GM18858 (cell line): ENCODE measurements at regions not wholly inside any gene's neighbourhood (a gene's known extent, or its start where the extent isn't known, plus 50 kb on each side); places are given as distances from the start of the nearest gene placed in this dataset.

Experiments
- ATAC-seq: cut with Tn5 transposase; IDR thresholded peaks from one replicate; pipeline ENCODE4 v1.9.1; 2021; ENCODE audit not compliant: unreplicated experiment

GRCh38 chr12:115443351-115443938, 759.5 kb upstream of the TBX3 start:
- no peak for ATAC-seq

DNA sequence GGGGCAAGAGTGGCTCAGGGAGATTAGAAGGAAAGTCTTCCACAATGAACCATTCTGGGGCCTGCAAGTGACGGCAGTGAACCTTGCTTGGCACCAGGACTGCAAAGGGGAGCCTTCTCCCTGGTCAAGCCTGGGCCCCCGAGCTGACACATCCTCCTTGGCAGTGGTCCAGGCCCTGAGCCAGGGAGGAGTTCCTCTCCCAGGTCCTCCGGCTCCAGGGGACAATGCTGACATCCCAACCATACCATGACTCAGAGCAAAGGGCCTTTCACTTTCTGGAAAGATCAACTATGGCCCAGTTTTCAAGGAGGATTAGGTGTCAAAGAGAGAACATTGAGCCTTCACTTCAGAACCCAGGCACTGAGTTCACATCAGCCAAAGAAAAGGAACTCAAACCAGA, 756.5 kb upstream of the TBX3 start:
- no peak for ATAC-seq

GRCh38 chr12:115439008-115439601, 755.1 kb upstream of the TBX3 start:
- no peak for ATAC-seq

GRCh38 chr12:115438314-115438713, 754.3 kb upstream of the TBX3 start:
- ATAC-seq: no peak

DNA sequence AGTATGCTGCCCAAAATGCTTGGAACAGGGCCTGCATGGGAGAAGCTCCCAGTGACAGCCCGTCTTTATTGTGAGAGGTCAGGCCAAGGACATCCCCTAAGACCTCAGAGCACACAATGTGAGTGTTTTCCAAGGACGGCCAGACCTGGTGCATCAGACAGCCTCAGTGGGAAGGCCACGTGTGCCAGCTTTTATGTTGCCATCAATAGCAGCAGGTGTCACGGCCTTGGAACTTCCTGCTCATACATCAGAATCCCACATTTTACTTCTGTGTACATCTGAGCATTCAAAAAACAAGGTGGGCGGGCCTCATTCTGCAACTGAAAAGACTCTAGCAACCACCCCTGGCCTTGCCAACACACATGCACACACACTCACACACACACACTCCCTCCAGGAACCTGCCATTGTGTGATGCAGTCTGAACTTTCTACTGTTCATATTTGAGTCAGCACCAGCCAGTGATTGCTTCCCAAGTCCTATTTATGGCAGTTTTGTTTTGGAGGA, 753.1 kb upstream of the TBX3 start:
- no peak for ATAC-seq

DNA sequence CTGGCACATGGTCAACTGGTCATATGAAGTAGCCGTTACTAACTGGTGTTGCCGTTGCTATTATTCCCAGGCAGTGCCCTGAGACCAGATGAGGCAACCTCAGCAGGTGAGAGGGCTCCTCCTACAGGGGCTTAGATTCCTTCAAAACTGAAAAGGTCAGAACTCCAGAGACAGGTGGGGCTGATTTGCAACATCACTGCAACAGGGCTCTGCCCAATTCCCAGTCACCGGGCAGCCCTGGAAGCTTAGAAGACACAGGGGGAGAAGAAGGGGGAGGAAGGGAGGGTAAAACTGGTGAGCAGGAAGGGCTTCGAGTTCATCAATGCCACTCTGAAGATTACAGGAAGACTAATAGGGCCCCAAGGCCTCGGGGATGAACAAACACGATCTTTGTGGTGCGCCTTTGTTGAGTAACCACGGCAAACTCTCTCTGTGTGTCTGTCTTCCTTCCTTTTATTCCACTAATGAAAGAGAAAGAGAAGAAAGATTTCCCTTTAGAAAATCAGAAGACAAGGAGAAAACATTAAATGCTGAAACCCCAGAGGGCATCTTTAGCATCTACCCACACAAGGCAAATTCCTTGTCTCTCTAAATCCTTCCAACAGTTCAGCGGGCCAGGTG, 749.1 kb upstream of the TBX3 start:
- ATAC-seq: no peak

- ATAC-seq: no peak
Measured at GRCh38 chr12:115430636-115431035, 746.7 kb upstream of the TBX3 start.

GRCh38 chr12:115426732-115427131, 742.8 kb upstream of the TBX3 start:
- ATAC-seq: no peak

DNA sequence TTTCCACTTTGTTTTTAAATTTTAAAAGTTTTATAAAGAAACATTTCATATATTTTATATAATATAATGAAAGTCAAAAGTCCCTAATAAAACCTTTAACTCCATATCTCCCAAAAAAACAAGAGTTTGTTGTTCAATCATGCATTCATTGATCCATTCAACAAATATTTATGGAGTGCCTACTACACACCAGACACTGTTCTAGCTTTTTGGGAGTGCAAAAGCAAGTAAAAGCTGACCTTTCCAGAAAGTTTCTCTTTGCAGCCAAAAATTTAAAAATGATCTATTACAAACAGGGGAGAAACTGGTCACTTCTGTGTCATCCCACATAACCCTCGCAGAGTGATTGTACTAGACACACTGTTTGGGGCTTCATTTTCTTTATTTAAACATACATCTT, 740.0 kb upstream of the TBX3 start:
- no peak for ATAC-seq

DNA sequence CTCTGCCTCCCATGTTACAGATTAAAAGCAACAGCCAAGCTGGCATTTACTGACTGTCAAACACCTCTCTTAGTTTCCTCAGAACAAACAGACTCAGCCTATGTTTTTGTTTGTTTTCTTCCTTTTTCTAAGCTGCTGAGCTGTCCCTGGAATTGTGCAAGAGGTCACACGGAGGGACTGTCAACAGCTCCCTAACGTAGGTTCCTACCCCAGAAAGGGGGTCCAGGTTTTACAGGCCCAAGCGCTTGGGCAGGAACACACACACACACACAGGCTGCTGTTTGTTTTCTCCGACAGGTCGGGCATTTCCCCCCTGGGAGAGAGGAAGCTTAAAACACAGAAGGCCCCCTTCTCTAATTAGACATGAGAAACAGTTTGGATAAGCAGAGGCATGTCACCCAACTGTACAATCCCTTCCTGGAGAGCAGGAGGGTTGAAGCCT, 739.6 kb upstream of the TBX3 start:
- ATAC-seq: no peak

DNA sequence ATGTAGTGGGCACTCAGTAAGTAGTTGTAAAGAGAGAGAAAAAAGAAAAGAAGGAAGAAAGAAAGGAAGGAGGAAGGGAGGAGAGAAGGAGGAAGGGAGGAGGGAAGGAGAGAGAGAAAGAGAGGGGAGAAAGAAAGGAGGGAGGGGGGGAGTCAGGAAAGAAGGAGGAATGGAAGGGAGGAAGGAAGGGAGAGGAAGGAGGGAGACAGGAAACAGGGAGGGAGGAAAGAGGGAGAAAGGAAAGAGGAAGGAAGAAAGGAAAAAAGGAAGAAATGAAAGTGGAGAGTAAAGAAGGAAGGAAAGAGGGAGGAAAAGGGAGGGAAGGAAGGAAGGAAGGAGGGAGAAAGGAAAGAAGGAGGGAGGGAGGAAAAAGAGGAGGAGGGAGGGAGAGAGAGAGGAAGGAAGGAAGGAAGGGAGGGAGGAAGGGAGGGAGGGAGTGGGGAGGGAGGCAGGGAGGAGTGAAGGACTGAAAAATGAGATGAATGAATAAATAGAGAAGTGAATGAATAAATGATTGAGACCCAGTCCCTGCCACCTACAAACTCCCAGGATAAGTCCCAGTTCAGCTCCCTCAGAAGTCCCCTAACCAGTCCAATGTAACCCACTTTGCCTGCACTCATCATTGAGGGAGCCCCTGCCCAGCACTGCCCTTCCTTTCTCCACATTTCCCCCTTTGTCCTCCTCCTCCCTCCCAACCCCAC, 739.0 kb upstream of the TBX3 start:
- ATAC-seq: no peak

GRCh38 chr12:115421796-115422709, 738.1 kb upstream of the TBX3 start:
- ATAC-seq: no peak

DNA sequence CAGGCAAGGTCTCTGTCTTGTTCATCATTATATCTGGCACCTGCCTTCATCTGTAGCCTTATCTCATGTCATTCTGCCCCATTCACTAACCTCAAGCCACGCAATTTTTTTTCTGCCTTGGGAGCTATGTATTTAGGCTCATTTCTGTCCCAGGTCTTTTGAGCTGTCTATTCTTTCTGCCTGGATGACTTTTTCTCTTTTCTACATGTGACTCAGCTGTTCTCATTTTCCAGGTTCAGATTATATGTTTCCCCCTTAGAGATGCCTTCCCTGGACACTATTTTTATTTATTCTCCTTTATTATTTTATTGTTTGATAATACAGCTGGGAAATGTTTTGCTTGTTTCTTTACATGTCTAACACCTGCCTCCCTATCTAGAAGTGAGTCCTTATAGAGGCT, 737.4 kb upstream of the TBX3 start:
- ATAC-seq: no peak

DNA sequence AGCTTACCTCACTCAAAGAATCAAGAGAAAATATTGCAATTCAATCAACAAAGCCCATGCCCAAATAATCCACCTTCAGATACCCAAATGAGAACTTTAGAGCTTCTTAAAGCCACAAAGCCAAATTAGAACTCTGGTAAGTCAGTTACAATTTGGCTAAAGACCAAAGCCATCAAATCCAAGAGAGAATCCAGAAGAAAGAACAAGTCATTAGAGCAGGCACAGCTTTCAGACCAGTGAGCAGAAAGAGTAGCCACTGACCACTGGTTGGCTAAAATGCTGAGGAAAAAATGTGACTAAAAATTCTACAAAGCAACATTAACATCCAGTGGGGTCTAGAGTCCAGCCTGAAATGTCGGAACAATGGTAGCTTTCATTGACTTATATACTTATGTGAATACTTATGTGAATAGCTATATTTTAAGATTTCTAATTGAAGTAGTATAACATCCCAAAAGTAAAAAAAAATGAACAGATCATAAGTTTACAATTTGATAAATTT, 735.2 kb upstream of the TBX3 start:
- no peak for ATAC-seq

DNA sequence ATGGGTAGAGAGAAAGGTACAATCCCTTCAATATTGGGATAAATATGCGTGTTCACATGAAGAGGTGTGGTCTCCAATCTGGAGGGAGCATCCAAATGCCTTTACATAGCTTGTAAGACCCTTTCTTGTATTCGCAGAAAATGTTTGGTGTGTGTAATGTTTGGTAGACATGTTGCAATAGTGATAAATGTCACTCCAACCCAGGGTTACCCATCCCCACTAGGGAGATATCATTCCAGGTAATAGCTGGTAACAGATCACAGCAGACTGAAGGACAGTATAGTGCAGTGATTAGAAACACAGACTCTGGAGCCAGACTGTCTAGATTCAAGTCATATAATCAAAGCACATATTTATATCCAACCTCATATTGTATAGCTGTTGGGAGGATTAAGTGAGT, 733.6 kb upstream of the TBX3 start:
- no peak for ATAC-seq

DNA sequence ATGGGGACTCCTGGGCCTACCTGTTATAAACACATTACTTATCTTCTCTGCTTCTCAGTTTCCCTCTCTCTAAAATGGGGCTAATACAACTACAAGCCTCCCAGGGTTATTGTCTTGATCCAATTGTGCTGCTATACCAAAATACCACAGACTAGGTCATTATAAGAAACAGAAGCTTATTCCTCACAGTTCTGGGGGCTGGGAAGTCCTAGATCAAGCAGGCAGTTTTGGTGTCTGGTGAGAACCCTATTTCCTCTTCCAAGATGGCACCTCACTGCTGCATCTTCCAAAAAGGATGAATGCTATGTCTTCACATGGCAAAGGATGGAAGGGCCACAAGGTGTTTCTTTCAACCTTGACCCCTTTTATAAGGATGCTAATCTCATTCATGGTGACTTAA, 732.9 kb upstream of the TBX3 start:
- no peak for ATAC-seq

- no peak for ATAC-seq
Measured at GRCh38 chr12:115413626-115414025, 729.7 kb upstream of the TBX3 start.

DNA sequence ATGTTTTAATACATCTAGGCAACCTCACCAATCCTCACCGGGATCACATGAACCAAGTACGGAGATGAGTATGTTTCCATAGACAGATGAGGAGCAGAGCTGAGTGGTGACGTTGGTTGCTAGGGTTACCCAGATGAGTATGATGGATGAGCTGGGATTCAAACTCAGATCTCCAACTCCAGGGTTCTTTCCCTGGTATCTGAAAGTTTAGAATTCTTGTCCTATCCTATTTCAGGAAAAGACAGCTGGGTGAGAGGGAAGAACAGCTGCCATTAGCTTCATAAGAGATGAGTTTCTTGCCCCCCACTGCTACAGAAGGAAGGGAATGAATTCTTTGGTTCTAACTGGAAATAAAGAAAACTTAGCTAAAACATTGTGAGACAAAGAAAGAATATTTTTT, 728.9 kb upstream of the TBX3 start:
- no peak for ATAC-seq

DNA sequence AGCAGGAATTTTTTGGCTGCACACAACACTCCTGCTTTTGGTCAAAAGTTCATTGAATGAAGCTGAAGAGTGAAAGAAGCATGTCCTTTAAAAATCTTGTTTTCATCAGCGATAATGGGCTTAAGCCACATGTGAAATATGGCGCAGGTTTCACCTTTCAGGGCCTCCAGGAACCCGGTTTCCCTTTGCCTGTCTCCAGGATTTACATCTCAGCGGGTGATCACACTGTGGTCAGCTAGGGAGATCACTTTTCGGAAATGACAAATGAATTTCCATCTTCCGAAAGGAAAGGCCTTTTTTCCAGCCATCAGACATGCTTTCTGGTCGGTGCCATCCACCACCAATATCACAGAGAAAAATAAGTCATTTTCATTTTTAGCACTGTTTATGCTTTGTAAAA, 727.1 kb upstream of the TBX3 start:
- no peak for ATAC-seq

- no peak for ATAC-seq
Measured at GRCh38 chr12:115408642-115409041, 724.7 kb upstream of the TBX3 start.

DNA sequence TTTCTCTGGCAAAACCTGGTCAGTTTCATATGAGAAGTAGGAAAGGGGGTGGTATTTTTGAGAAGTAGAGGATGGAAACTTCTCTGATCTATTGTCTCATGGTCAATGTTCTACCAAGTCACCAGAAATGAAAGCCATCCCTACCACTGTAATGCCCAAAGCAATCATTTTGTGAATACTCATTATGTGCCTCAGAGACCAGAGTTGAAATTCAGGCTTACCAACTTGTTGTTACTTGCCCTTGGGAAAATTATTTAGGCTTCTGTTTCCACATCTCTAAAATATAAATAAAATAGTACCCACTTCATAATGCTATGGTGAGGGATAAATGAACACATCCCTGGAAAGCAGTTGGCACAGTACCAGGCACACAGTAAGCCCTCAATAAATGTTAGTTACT, 723.7 kb upstream of the TBX3 start:
- no peak for ATAC-seq
